OCI-LY1 (cell line): ENCODE measurements at regions not wholly inside any gene's neighbourhood (a gene's known extent, or its start where the extent isn't known, plus 50 kb on each side); places are given as distances from the start of the nearest gene placed in this dataset.

Source experiments
- H2AFZ ChIP-seq: fragments of 200-600 bp; sonication (generic), shearing (Covaris generic); 2 replicates; pipeline ENCODE4 v1.6.0; 2014; ENCODE audit warnings: antibody characterized with exemption, mild to moderate bottlenecking, low read length
- H3F3A ChIP-seq: fragments of 200-600 bp; sonication (generic), shearing (Covaris generic); 2 replicates; pipeline ENCODE4 v1.6.0; 2014; ENCODE audit warnings: mild to moderate bottlenecking, antibody characterized with exemption, low read length, moderate library complexity; ENCODE audit not compliant: insufficient read depth
- H3K27ac ChIP-seq: fragments of 200-600 bp; sonication (generic); 2 replicates; pipeline ENCODE4 v1.5.1; 2014; ENCODE audit warnings: low read length, mixed run types, mild to moderate bottlenecking, low read depth; ENCODE audit not compliant: poor library complexity, severe bottlenecking
- H3K27me3 ChIP-seq: fragments of 200-600 bp; sonication (generic); 2 replicates; pipeline ENCODE4 v1.6.0; 2014; ENCODE audit warnings: antibody characterized with exemption, mild to moderate bottlenecking, low read length, moderate library complexity; ENCODE audit not compliant: insufficient read depth
- H3K36me3 ChIP-seq: fragments of 200-600 bp; sonication (generic); 2 replicates; pipeline ENCODE4 v1.6.1; 2014; ENCODE audit warnings: mild to moderate bottlenecking, antibody characterized with exemption, low read length, moderate library complexity, mixed read lengths; ENCODE audit not compliant: insufficient read depth
- H3K4me1 ChIP-seq: fragments of 200-600 bp; sonication (generic); 2 replicates; pipeline ENCODE4 v1.5.1; 2014; ENCODE audit warnings: mild to moderate bottlenecking, low read length, moderate library complexity; ENCODE audit not compliant: insufficient read depth, severe bottlenecking
- H3K4me2 ChIP-seq: fragments of 200-600 bp; sonication (generic), shearing (Covaris generic); 2 replicates; pipeline ENCODE4 v1.6.1; 2014; ENCODE audit warnings: low read length
- H3K4me3 ChIP-seq: fragments of 200-600 bp; sonication (generic); 2 replicates; pipeline ENCODE4 v1.5.1; 2014; ENCODE audit warnings: low read length, low read depth, mild to moderate bottlenecking, mixed read lengths; ENCODE audit not compliant: poor library complexity, severe bottlenecking
- H3K79me2 ChIP-seq: fragments of 200-600 bp; shearing (Covaris generic); 2 replicates; pipeline ENCODE4 v1.6.1; 2016; ENCODE audit warnings: mixed run types, low read length, mixed read lengths; ENCODE audit not compliant: insufficient read depth
- H3K9ac ChIP-seq: fragments of 200-600 bp; sonication (generic), shearing (Covaris generic); 2 replicates; pipeline ENCODE4 v1.6.1; 2014; ENCODE audit warnings: mild to moderate bottlenecking, low read length, mixed read lengths
- H3K9me2 ChIP-seq: fragments of 200-600 bp; sonication (generic), shearing (Covaris generic); 2 replicates; pipeline ENCODE4 v1.6.1; 2014; ENCODE audit warnings: low read depth, mild to moderate bottlenecking, low read length, mixed read lengths
- H3K9me3 ChIP-seq: fragments of 200-600 bp; shearing (Covaris generic); 2 replicates; pipeline ENCODE4 v1.6.1; 2014; ENCODE audit warnings: low read length, mixed read lengths
- H4K20me1 ChIP-seq: fragments of 200-600 bp; sonication (generic), shearing (Covaris generic); 2 replicates; pipeline ENCODE4 v1.6.0; 2016; ENCODE audit warnings: mild to moderate bottlenecking, low read length; ENCODE audit not compliant: insufficient read depth
- EZH2 ChIP-seq: fragments of 200-600 bp; sonication (generic), shearing (Covaris generic); IDR thresholded peaks from 2 replicates; pipeline ENCODE4 v1.8.0; 2017; ENCODE audit warnings: borderline replicate concordance, mixed run types, mild to moderate bottlenecking, antibody characterized with exemption, low read length, moderate library complexity, mixed read lengths
- TF ChIP-seq, protein P1 (sequence below): fragments of 200-600 bp; sonication (generic), shearing (Covaris generic); IDR thresholded peaks from 2 replicates; pipeline ENCODE4 v1.5.1; 2017; ENCODE audit warnings: mild to moderate bottlenecking, antibody characterized with exemption, low read length, moderate library complexity, mixed read lengths

DNA sequence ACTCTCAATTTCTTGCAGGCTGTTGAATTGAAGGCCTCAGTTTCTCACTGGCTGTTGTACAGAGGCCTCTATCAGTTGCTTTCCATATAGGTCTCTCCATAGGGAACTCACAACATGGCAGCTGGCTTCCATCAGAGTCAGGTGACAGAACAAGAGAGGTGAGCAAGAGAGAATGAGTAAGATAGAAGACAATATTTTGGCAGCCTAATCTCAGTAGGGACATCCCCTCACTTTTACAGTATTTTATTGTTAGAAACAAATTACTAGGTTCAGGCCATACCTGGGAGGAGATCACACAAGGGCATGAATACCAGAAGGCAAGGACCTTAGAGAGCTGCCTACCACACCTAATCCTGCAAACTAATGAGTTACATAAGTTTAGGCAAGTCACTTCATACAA is 162.8 kb downstream of the ATP6V1G3 start:
- Histone ChIP-seq H4K20me1 (no peaks in the 10 kb centered on the region), H3K9me3 (peaks cover 5% of the 10 kb centered on the region; the same call in 1 of the 2 replicates), H2AFZ (no peak overlapping the region), H3F3A (no peaks in the 10 kb centered on the region), H3K9me2 (no peaks in the 10 kb centered on the region), H3K36me3 (no peaks in the 10 kb centered on the region), H3K79me2 (no peaks in the 10 kb centered on the region), H3K4me1 (no peaks in the 10 kb centered on the region), H3K4me3 (no peak overlapping the region), H3K4me2 (no peak overlapping the region), H3K27ac (no peak overlapping the region), H3K27me3 (peaks cover 7% of the 10 kb centered on the region), H3K9ac (no peak overlapping the region)
- TF ChIP-seq, protein P1, sequence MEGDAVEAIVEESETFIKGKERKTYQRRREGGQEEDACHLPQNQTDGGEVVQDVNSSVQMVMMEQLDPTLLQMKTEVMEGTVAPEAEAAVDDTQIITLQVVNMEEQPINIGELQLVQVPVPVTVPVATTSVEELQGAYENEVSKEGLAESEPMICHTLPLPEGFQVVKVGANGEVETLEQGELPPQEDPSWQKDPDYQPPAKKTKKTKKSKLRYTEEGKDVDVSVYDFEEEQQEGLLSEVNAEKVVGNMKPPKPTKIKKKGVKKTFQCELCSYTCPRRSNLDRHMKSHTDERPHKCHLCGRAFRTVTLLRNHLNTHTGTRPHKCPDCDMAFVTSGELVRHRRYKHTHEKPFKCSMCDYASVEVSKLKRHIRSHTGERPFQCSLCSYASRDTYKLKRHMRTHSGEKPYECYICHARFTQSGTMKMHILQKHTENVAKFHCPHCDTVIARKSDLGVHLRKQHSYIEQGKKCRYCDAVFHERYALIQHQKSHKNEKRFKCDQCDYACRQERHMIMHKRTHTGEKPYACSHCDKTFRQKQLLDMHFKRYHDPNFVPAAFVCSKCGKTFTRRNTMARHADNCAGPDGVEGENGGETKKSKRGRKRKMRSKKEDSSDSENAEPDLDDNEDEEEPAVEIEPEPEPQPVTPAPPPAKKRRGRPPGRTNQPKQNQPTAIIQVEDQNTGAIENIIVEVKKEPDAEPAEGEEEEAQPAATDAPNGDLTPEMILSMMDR: no peak
- TF ChIP-seq EZH2: no peak

DNA sequence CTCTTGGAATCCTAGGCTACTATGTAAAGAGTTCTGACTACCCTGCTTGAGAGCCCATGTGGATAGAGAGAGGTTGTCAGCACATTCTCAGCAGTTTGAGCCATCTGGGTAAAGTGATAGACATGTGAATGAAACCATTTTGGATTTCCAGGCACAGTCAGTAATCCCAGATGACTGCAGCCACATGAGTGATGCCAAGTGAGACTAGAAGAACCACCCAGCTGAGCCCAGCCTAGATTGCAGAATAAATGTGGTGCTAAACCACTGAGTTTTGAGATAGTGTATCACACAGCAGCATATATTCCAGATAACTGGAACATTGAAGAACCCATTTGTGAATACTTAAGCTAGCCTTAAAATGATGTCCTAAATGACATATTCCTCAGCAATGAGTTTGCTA is 166.2 kb downstream of the ATP6V1G3 start:
- Histone ChIP-seq H3K27me3 (peaks cover 7% of the 10 kb centered on the region), H4K20me1 (no peaks in the 10 kb centered on the region), H2AFZ (no peak overlapping the region), H3K36me3 (no peaks in the 10 kb centered on the region), H3K27ac (no peak overlapping the region), H3K79me2 (no peaks in the 10 kb centered on the region), H3K9me3 (peaks cover 5% of the 10 kb centered on the region; the same call in 1 of the 2 replicates), H3K9me2 (no peaks in the 10 kb centered on the region), H3K4me3 (no peak overlapping the region), H3K4me1 (no peaks in the 10 kb centered on the region), H3K4me2 (no peak overlapping the region), H3F3A (no peaks in the 10 kb centered on the region), H3K9ac (no peak overlapping the region)
- TF ChIP-seq, protein P1: no peak
- TF ChIP-seq EZH2: no peak

DNA sequence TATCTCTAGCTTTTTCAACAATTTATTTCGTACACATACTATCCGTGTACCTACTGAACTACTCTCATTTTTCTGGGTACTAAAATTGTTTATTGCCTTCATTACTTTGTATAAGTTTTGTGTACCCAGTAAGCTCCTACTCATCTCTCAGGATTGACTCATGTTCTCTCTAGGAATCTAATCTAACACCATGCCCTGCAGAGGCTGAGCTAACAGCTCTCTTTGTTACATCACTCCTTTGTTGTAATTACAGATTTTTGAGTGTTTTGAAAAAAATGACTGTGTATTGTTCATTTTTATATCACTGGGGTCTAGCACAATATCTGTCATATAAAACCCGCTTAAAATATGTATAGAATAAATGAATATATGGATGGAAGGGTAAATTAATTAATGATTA is 167.1 kb downstream of the ATP6V1G3 start:
- Histone ChIP-seq H2AFZ (no peak overlapping the region), H3K4me1 (no peaks in the 10 kb centered on the region), H3K9me2 (no peaks in the 10 kb centered on the region)

More for the DNA sequence above, 167.1 kb downstream of the ATP6V1G3 start:
- Histone ChIP-seq H3K27ac (no peak overlapping the region), H3K79me2 (no peaks in the 10 kb centered on the region), H4K20me1 (no peaks in the 10 kb centered on the region), H3K9ac (no peak overlapping the region), H3K4me2 (no peak overlapping the region), H3K27me3 (peaks cover 7% of the 10 kb centered on the region), H3K4me3 (no peak overlapping the region), H3F3A (no peaks in the 10 kb centered on the region), H3K36me3 (no peaks in the 10 kb centered on the region), H3K9me3 (peaks cover 5% of the 10 kb centered on the region; the same call in 1 of the 2 replicates)
- TF ChIP-seq, protein P1: no peak
- no peak for TF ChIP-seq EZH2
